GM12878 (cell line): ENCODE measurements at regions not wholly inside any gene's neighbourhood (a gene's known extent, or its start where the extent isn't known, plus 50 kb on each side); places are given as distances from the start of the nearest gene placed in this dataset.

Source experiments
- CTCF ChIP-seq, 3 experiments: IDR thresholded peaks in 2 of 3; conservative IDR thresholded peaks in 1 of 3; 2 replicates each; pipeline ENCODE4 v1.5.1; 2011; ENCODE audit warnings: low read depth in 3 of 3, low read length in 3 of 3, mild to moderate bottlenecking in 3 of 3, control low read depth in 2 of 3, moderate library complexity in 2 of 3, inconsistent platforms in 1 of 3, mixed read lengths in 1 of 3; ENCODE audit not compliant: control insufficient read depth in 2 of 3, insufficient read depth in 1 of 3; ENCODE audit errors: extremely low read depth in 1 of 3
- NFIC ChIP-seq: IDR thresholded peaks from 2 replicates; pipeline ENCODE4 v1.6.1; 2012; ENCODE audit warnings: low read depth, mild to moderate bottlenecking, inconsistent platforms, low read length, moderate library complexity
- POLR2AphosphoS5 ChIP-seq: IDR thresholded peaks from 2 replicates; pipeline ENCODE4 v1.6.1; 2011; ENCODE audit warnings: mild to moderate bottlenecking, low read length, inconsistent platforms
- SIN3A ChIP-seq: IDR thresholded peaks from 2 replicates; pipeline ENCODE4 v1.6.1; 2012; ENCODE audit warnings: low read depth, low read length, improper control_type of control experiment
- SIX5 ChIP-seq: IDR thresholded peaks from 2 replicates; pipeline ENCODE4 v1.6.1; 2011; ENCODE audit warnings: mild to moderate bottlenecking, low read depth, low read length, moderate library complexity; ENCODE audit not compliant: severe bottlenecking
- SPI1 ChIP-seq: IDR thresholded peaks from 2 replicates; pipeline ENCODE4 v1.6.1; 2011; ENCODE audit warnings: low read depth, mild to moderate bottlenecking, low read length, moderate library complexity, borderline replicate concordance; ENCODE audit not compliant: insufficient read depth

DNA sequence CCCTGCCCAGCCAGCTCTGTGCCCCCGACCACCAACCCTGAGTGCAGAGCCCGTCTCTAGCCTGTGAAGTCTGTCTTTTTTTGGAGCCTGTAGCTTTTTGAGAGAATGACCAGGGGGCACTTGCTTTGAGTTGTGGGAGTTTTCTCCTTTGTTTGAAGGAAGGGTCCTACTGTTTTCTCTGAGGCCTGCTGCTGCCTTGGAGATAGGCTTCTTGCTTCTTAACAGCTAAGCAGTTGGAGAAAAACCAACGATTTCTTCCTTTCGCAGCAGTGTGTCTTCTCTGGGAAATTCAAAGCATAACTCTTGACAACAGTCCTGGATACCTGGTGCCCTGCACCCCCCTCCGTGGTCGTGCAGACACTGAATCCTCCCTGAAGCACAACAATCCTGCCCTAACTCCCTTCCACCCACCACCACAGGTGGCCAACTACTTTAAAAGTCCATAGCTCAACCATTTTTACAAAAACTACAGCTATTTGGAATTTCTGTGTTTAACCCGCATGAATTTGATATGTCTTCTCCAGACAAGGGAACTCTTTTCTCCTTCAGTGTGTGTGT, 61.0 kb downstream of the FAM50B start:
- no peak for TF ChIP-seq NFIC
- no peak for TF ChIP-seq POLR2AphosphoS5
- no peak for TF ChIP-seq SPI1
- no peak for TF ChIP-seq CTCF (IDR thresholded peaks at IDR 0.05 in 2 of 3, conservative IDR thresholded peaks at IDR 0.05 in 1 of 3; ENCODE audit: control insufficient read depth in 2 of 3, extremely low read depth in 1 of 3, insufficient read depth in 1 of 3, low read depth in 3 of 3, low read length in 3 of 3)
- TF ChIP-seq SIX5: no peak
- TF ChIP-seq SIN3A: no peak
